ENCODE measurements at regions not wholly inside any gene's neighbourhood (a gene's known extent, or its start where the extent isn't known, plus 50 kb on each side); places are given as distances from the start of the nearest gene placed in this dataset.

DNA sequence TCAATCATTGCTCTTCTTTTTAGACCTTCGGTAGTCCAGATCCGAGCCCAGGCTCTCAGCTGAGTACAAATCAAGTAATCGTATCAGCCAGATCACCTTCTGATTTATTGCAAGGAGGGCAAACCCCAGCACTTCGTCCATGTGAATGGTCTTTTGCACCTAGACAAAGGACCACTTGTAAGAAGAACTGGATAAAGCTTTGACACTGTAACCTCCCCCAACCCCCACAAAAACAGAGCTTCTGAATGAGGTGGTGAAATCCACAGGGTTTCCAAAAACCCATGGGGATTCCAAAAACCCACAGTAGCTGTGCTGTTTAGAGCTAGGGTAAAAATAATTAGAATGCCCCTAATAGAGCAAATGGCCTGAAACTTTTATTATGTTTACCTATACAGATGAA lies 148.8 kb upstream of the ODAD2 start:
- no peaks in the 10 kb centered on the region for H3K27me3 ChIP-seq
- H3K4me3 ChIP-seq, result no peak overlapping the region
- TF ChIP-seq, protein P1, sequence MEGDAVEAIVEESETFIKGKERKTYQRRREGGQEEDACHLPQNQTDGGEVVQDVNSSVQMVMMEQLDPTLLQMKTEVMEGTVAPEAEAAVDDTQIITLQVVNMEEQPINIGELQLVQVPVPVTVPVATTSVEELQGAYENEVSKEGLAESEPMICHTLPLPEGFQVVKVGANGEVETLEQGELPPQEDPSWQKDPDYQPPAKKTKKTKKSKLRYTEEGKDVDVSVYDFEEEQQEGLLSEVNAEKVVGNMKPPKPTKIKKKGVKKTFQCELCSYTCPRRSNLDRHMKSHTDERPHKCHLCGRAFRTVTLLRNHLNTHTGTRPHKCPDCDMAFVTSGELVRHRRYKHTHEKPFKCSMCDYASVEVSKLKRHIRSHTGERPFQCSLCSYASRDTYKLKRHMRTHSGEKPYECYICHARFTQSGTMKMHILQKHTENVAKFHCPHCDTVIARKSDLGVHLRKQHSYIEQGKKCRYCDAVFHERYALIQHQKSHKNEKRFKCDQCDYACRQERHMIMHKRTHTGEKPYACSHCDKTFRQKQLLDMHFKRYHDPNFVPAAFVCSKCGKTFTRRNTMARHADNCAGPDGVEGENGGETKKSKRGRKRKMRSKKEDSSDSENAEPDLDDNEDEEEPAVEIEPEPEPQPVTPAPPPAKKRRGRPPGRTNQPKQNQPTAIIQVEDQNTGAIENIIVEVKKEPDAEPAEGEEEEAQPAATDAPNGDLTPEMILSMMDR (IDR thresholded peaks at IDR 0.05), result no peak
- TF ChIP-seq POLR2A (IDR thresholded peaks at IDR 0.05), result no peak
- no peak overlapping the region for H3K27ac ChIP-seq
- H3K36me3 ChIP-seq, result peaks cover 0 to 4% (median 0%) of the 10 kb centered on the region in 9 donors
- no peaks in the 10 kb centered on the region for H3K9me3 ChIP-seq
- no peaks in the 10 kb centered on the region for H3K4me1 ChIP-seq
- DNase-seq (no peak), ATAC-seq (no peak)
- WGBS, 4 donors, result 71 to 84% (median 80%) methylated on average over 4 of the region's 4 CpGs
- intact Hi-C loops (cut with DNase I), result no loop called here

DNA sequence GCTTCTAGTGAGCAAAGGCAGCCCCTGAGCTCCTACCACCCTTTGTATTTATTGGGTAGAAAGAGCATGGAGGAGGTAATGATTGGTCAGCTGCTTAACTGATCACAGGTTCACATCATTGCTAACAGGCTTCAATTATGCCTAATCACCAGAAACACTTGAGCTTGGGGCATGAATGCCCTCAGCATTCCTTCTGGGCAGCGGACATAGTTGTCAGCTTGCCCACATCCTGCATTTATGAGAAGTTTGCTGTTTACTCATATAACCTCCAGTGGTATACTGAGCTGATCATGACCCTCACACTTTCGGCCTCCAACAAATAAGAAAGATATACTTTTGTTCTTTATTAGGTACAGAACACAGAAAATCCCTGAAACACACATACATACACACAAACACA lies 140.3 kb upstream of the ODAD2 start:
- ATAC-seq (no peak), DNase-seq (no peak)
- Histone ChIP-seq H3K36me3 (no peaks in the 10 kb centered on the region), H3K4me3 (no peak overlapping the region), H3K27me3 (no peaks in the 10 kb centered on the region), H3K9me3 (peaks cover 0 to 22% (median 5%) of the 10 kb centered on the region in 12 donors), H3K4me1 (peaks cover 0 to 3% (median 0%) of the 10 kb centered on the region in 12 donors), H3K27ac (no peak overlapping the region)
- TF ChIP-seq, protein P1 (IDR thresholded peaks at IDR 0.05), result no peak
- no peak for TF ChIP-seq POLR2A (IDR thresholded peaks at IDR 0.05)
- intact Hi-C loops (cut with DNase I), result no loop called here
- WGBS, 4 donors, result 55 to 77% (median 71%) methylated on average over 2 of the region's 2 CpGs

DNA sequence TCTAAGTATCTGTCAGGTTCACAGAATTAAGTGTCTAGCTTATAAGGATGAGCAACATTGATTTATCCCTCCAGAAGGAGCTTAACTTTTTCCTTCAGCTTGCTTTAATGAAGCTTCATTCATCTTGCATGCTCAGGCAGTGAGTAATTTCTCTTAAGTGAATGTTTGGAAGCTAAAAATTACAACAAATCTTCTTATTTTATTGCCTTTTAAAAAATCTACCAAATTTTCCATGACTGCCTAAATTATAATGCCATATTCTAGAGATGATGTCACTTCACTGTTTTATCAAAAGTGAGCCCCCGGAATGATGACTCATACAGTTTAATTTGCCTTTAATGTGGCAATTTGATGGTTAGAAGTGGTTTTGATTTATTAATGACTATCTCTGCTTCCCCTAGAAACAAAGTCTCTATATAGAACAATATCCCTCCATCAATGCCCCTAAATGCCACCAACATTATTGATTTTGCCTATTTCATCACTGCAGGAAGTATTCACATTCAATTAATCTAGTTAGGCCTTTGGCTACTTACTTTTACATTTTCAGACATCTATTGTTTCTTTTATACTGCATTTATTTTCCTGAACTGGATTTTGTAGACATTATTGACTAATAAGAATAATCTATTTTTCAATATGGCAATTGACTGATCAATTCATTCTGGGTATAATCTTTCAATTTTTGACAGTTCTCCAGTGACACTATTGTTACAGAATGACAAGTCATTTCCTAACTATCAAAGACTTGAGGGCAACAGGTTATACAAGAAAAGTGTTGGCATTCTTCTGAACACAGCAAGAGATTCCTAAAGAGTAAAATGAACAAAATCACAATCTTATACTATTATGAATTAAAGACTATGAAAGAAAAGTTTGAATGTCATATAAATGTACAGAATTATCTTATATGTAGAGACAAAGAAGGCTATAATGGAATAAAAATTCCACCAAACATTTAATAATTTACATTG lies 139.3 kb upstream of the ODAD2 start:
- WGBS, 4 donors, result 73 to 81% (median 78%) methylated on average over 1 of the region's 1 CpG
- ATAC-seq, result no peak

DNA sequence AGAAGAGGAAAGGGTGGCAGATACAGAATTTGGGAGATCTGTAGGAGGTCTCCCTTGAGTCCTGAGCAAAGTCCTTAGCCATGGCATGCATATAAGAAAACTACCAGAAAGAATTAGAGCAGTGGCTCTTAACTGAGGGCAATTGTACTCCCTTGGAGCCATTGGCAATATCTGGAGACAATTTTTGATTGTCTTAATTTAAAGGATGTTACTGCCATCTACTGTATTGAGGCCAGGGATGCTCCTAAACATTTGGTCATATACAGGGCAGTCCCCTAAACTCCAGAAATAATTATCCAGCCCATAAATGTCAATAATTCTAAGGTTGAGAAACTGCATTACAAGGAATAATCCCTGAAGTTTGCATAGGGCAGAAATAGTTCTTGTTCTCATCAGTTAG lies 136.4 kb upstream of the ODAD2 start:
- H3K36me3 ChIP-seq, result no peaks in the 10 kb centered on the region
- H3K4me3 ChIP-seq, result no peak overlapping the region
- TF ChIP-seq, protein P1 (IDR thresholded peaks at IDR 0.05), result no peak
- no peak for TF ChIP-seq POLR2A (IDR thresholded peaks at IDR 0.05)
- ATAC-seq (no peak), DNase-seq (no peak)
- H3K27me3 ChIP-seq, result no peaks in the 10 kb centered on the region
- H3K9me3 ChIP-seq, result peaks cover 0 to 26% (median 5%) of the 10 kb centered on the region in 12 donors
- H3K4me1 ChIP-seq, result peaks cover 0 to 3% (median 0%) of the 10 kb centered on the region in 12 donors
- intact Hi-C loops (cut with DNase I), result no loop called here
- H3K27ac ChIP-seq, result no peak overlapping the region

More for the DNA sequence above, 139.3 kb upstream of the ODAD2 start:
- no peaks in the 10 kb centered on the region for H3K27me3 ChIP-seq
- TF ChIP-seq, protein P1 (IDR thresholded peaks at IDR 0.05), result no peak
- TF ChIP-seq POLR2A (IDR thresholded peaks at IDR 0.05), result no peak
- peaks cover 0 to 3% (median 0%) of the 10 kb centered on the region in 12 donors for H3K4me1 ChIP-seq
- H3K4me3 ChIP-seq, result no peak overlapping the region
- H3K27ac ChIP-seq, result no peak overlapping the region
- DNase-seq, result no peak
- intact Hi-C loops (cut with DNase I), result no loop called here
- no peaks in the 10 kb centered on the region for H3K36me3 ChIP-seq
- H3K9me3 ChIP-seq, result peaks cover 0 to 25% (median 5%) of the 10 kb centered on the region in 12 donors

Data from heart left ventricle (tissue), 16 donors.